GM18858 (cell line): ENCODE measurements at regions not wholly inside any gene's neighbourhood (a gene's known extent, or its start where the extent isn't known, plus 50 kb on each side); places are given as distances from the start of the nearest gene placed in this dataset.
"Not testable (repeated sequence)": the region's sequence is repeated elsewhere in the genome, so short reads cannot be mapped to it uniquely, and the experiment has no call there.

Experiments
- ATAC-seq: cut with Tn5 transposase; IDR thresholded peaks from one replicate; pipeline ENCODE4 v1.9.1; 2021; ENCODE audit not compliant: unreplicated experiment

GRCh38 chr12:65673732-65674131 is 150.6 kb upstream of the HMGA2 start:
- ATAC-seq: no peak

- ATAC-seq: no peak
Measured at GRCh38 chr12:65675141-65675621, 149.1 kb upstream of the HMGA2 start.

- ATAC-seq: not testable (repeated sequence)
Measured at GRCh38 chr12:65678172-65678571, 146.1 kb upstream of the HMGA2 start.

GRCh38 chr12:65681226-65681625 is 143.1 kb upstream of the HMGA2 start:
- no peak for ATAC-seq

GRCh38 chr12:65682112-65682511 is 142.2 kb upstream of the HMGA2 start:
- no peak for ATAC-seq

GRCh38 chr12:65684906-65685305 is 139.4 kb upstream of the HMGA2 start:
- no peak for ATAC-seq

GRCh38 chr12:65685514-65685913 is 138.8 kb upstream of the HMGA2 start:
- no peak for ATAC-seq

- ATAC-seq: no peak
Measured at GRCh38 chr12:65689508-65689907, 134.8 kb upstream of the HMGA2 start.

GRCh38 chr12:65690477-65690876 is 133.8 kb upstream of the HMGA2 start:
- no peak for ATAC-seq

- ATAC-seq: no peak
Measured at GRCh38 chr12:65694130-65694529, 130.2 kb upstream of the HMGA2 start.

GRCh38 chr12:65695113-65695865 is 129.0 kb upstream of the HMGA2 start:
- no peak for ATAC-seq

- no peak for ATAC-seq
Measured at GRCh38 chr12:65696227-65696626, 128.1 kb upstream of the HMGA2 start.

- no peak for ATAC-seq
Measured at GRCh38 chr12:65699251-65699650, 125.0 kb upstream of the HMGA2 start.

GRCh38 chr12:65703176-65703575 is 121.1 kb upstream of the HMGA2 start:
- ATAC-seq: no peak

GRCh38 chr12:65705380-65705876 is 118.9 kb upstream of the HMGA2 start:
- ATAC-seq: no peak

- no peak for ATAC-seq
Measured at GRCh38 chr12:65707051-65707450, 117.2 kb upstream of the HMGA2 start.

GRCh38 chr12:65712260-65713004 is 111.9 kb upstream of the HMGA2 start:
- no peak for ATAC-seq

GRCh38 chr12:65715961-65716360 is 108.3 kb upstream of the HMGA2 start:
- ATAC-seq: no peak

- no peak for ATAC-seq
Measured at GRCh38 chr12:65720136-65721130, 103.8 kb upstream of the HMGA2 start.

GRCh38 chr12:65721541-65722190 is 102.6 kb upstream of the HMGA2 start:
- ATAC-seq: no peak
